WTC11 (cell line): ENCODE measurements at regions not wholly inside any gene's neighbourhood (a gene's known extent, or its start where the extent isn't known, plus 50 kb on each side); places are given as distances from the start of the nearest gene placed in this dataset.

Experiments
- ATF1 ChIP-seq: sonication (generic); formaldehyde crosslinking; IDR thresholded peaks from 2 replicates; pipeline ENCODE4 v1.8.1; 2023; ENCODE audit warnings: mild to moderate bottlenecking, moderate library complexity, missing genetic modification reagents
- ATF3 ChIP-seq: sonication (generic); formaldehyde crosslinking; conservative IDR thresholded peaks from 2 replicates; pipeline ENCODE4 v1.8.1; 2022; ENCODE audit warnings: mild to moderate bottlenecking, missing genetic modification reagents
- CREM ChIP-seq: sonication (generic); formaldehyde crosslinking; IDR thresholded peaks from 2 replicates; pipeline ENCODE4 v1.8.1; 2022; ENCODE audit warnings: mild to moderate bottlenecking, missing genetic modification reagents, moderate library complexity
- CTCF ChIP-seq: fragments of 200-600 bp; IDR thresholded peaks from 2 replicates; pipeline ENCODE4 v1.8.0; 2022; ENCODE audit warnings: antibody characterized with exemption
- JUN ChIP-seq: sonication (generic); formaldehyde crosslinking; IDR thresholded peaks from 2 replicates; pipeline ENCODE4 v1.8.0; 2023; ENCODE audit warnings: mild to moderate bottlenecking, missing genetic modification reagents
- MYBL2 ChIP-seq: sonication (generic); formaldehyde crosslinking; IDR thresholded peaks from 2 replicates; pipeline ENCODE4 v1.8.1; 2023; ENCODE audit warnings: mild to moderate bottlenecking, moderate library complexity, missing genetic modification reagents
- NFE2L1 ChIP-seq: sonication (generic); formaldehyde crosslinking; IDR thresholded peaks from 2 replicates; pipeline ENCODE4 v1.8.1; 2023; ENCODE audit warnings: missing genetic modification reagents
- TCF7 ChIP-seq: sonication (generic); formaldehyde crosslinking; IDR thresholded peaks from 2 replicates; pipeline ENCODE4 v1.8.0; 2022; ENCODE audit warnings: mild to moderate bottlenecking, low read depth, missing genetic modification reagents, moderate library complexity
- ZBTB21 ChIP-seq: sonication (generic); formaldehyde crosslinking; IDR thresholded peaks from 2 replicates; pipeline ENCODE4 v1.8.1; 2023; ENCODE audit warnings: mild to moderate bottlenecking, missing genetic modification reagents, borderline replicate concordance
- ZNF232 ChIP-seq: sonication (generic); formaldehyde crosslinking; IDR thresholded peaks from 2 replicates; pipeline ENCODE4 v1.8.0; 2022; ENCODE audit warnings: mild to moderate bottlenecking, missing genetic modification reagents
- ZNF512 ChIP-seq: sonication (generic); formaldehyde crosslinking; IDR thresholded peaks from 2 replicates; pipeline ENCODE4 v1.8.1; 2022; ENCODE audit warnings: missing genetic modification reagents, borderline replicate concordance
- ZNF671 ChIP-seq: fragments of 250-450 bp; sonication (Bioruptor Pico); IDR thresholded peaks from 2 replicates; pipeline ENCODE4 v1.8.0; 2021; ENCODE audit warnings: mild to moderate bottlenecking

GRCh38 chr7:25944777-25945515, 207.1 kb upstream of the NFE2L3 start:
- TF ChIP-seq ZNF232 (CRISPR knock-in tag): no peak
- TF ChIP-seq JUN (CRISPR knock-in tag): no peak
- no peak for TF ChIP-seq NFE2L1
- no peak for TF ChIP-seq ATF1 (CRISPR knock-in tag)
- TF ChIP-seq CTCF: no peak
- no peak for TF ChIP-seq MYBL2 (CRISPR knock-in tag)
- TF ChIP-seq ATF3 (CRISPR knock-in tag): no peak
- TF ChIP-seq TCF7 (CRISPR knock-in tag): no peak
- no peak for TF ChIP-seq CREM (CRISPR knock-in tag)
- no peak for TF ChIP-seq ZNF512 (CRISPR knock-in tag)
- no peak for TF ChIP-seq ZNF671 (CRISPR knock-in tag)
- TF ChIP-seq ZBTB21 (CRISPR knock-in tag): no peak
